ENCODE measurements at regions not wholly inside any gene's neighbourhood (a gene's known extent, or its start where the extent isn't known, plus 50 kb on each side); places are given as distances from the start of the nearest gene placed in this dataset.
"Not testable (repeated sequence)": the region's sequence is repeated elsewhere in the genome, so short reads cannot be mapped to it uniquely, and the experiment has no call there.

DNA sequence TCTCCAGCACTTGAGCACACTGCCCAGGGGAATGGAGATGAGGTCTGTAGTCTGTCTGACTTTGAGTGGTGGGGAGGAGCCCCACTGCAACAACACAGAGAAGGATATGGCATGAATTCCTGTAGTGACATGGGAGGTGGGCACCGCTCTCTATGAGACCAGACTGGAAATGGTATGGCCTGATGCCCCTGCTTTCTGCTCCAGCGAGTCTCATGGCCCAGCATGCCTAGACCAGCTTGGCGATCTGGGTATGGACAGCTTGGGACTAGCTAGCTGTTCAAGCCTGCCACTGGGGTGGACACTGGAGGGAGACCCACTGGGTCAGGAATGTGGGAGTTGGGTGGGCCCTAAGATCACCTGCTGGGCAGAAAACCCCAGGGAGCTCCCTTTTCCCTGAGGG is 477.8 kb upstream of the SEL1L start:
- H3K4me2 ChIP-seq (ENCODE audit: low read length), result no peak overlapping the region
- no peaks in the 10 kb centered on the region for H3K36me3 ChIP-seq (ENCODE audit: insufficient read depth, low read length)
- TF ChIP-seq, protein P1, sequence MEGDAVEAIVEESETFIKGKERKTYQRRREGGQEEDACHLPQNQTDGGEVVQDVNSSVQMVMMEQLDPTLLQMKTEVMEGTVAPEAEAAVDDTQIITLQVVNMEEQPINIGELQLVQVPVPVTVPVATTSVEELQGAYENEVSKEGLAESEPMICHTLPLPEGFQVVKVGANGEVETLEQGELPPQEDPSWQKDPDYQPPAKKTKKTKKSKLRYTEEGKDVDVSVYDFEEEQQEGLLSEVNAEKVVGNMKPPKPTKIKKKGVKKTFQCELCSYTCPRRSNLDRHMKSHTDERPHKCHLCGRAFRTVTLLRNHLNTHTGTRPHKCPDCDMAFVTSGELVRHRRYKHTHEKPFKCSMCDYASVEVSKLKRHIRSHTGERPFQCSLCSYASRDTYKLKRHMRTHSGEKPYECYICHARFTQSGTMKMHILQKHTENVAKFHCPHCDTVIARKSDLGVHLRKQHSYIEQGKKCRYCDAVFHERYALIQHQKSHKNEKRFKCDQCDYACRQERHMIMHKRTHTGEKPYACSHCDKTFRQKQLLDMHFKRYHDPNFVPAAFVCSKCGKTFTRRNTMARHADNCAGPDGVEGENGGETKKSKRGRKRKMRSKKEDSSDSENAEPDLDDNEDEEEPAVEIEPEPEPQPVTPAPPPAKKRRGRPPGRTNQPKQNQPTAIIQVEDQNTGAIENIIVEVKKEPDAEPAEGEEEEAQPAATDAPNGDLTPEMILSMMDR (IDR thresholded peaks at IDR 0.05; ENCODE audit: low read length), result no peak
- no peak for TF ChIP-seq EZH2 (IDR thresholded peaks at IDR 0.05; ENCODE audit: borderline replicate concordance, low read length)
- H2AFZ ChIP-seq (ENCODE audit: low read length), result no peak overlapping the region
- H3K27ac ChIP-seq (ENCODE audit: low read depth, low read length, poor library complexity, severe bottlenecking), result no peak overlapping the region
- no peaks in the 10 kb centered on the region for H3K79me2 ChIP-seq (ENCODE audit: insufficient read depth, low read length)
- no peak overlapping the region for H3K4me3 ChIP-seq (ENCODE audit: low read depth, low read length, poor library complexity, severe bottlenecking)
- H3K9me3 ChIP-seq (ENCODE audit: low read length), result no peaks in the 10 kb centered on the region
- no peaks in the 10 kb centered on the region for H4K20me1 ChIP-seq (ENCODE audit: insufficient read depth, low read length)
- no peaks in the 10 kb centered on the region for H3K4me1 ChIP-seq (ENCODE audit: insufficient read depth, low read length, severe bottlenecking)
- no peaks in the 10 kb centered on the region for H3F3A ChIP-seq (ENCODE audit: insufficient read depth, low read length)
- H3K9ac ChIP-seq (ENCODE audit: low read length), result no peak overlapping the region
- no peaks in the 10 kb centered on the region for H3K27me3 ChIP-seq (ENCODE audit: insufficient read depth, low read length)
- no peaks in the 10 kb centered on the region for H3K9me2 ChIP-seq (ENCODE audit: low read depth, low read length)

DNA sequence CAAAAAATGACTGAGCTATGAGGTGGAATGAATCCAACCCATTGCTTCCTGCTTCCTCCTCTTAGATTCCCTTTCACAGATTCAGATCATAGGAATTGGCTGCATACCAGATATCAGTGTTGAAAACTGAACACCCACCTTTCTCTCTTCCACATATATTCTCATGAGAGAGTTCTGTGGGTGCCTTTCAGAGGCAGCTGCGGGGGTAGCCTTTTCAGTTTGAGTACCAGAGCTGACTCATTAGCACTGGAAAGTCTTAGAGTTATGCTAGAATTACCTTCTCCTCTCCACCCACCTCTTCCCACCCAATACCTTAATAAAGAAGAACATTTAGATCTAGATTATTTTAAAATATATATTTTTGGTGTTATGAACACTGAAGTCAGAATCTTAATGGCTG is 495.4 kb upstream of the SEL1L start:
- no peak overlapping the region for H3K9ac ChIP-seq (ENCODE audit: low read length)
- no peaks in the 10 kb centered on the region for H3K27me3 ChIP-seq (ENCODE audit: insufficient read depth, low read length)
- no peaks in the 10 kb centered on the region for H3K9me2 ChIP-seq (ENCODE audit: low read depth, low read length)
- H3K79me2 ChIP-seq (ENCODE audit: insufficient read depth, low read length), result no peaks in the 10 kb centered on the region
- no peak overlapping the region for H2AFZ ChIP-seq (ENCODE audit: low read length)
- no peaks in the 10 kb centered on the region for H3K36me3 ChIP-seq (ENCODE audit: insufficient read depth, low read length)
- H3K4me2 ChIP-seq (ENCODE audit: low read length), result no peak overlapping the region
- no peaks in the 10 kb centered on the region for H3K9me3 ChIP-seq (ENCODE audit: low read length)
- no peak overlapping the region for H3K27ac ChIP-seq (ENCODE audit: low read depth, low read length, poor library complexity, severe bottlenecking)
- H4K20me1 ChIP-seq (ENCODE audit: insufficient read depth, low read length), result no peaks in the 10 kb centered on the region
- no peaks in the 10 kb centered on the region for H3F3A ChIP-seq (ENCODE audit: insufficient read depth, low read length)
- TF ChIP-seq, protein P1 (IDR thresholded peaks at IDR 0.05; ENCODE audit: low read length), result no peak
- no peak for TF ChIP-seq EZH2 (IDR thresholded peaks at IDR 0.05; ENCODE audit: borderline replicate concordance, low read length)
- H3K4me3 ChIP-seq (ENCODE audit: low read depth, low read length, poor library complexity, severe bottlenecking), result no peak overlapping the region
- H3K4me1 ChIP-seq (ENCODE audit: insufficient read depth, low read length, severe bottlenecking), result no peaks in the 10 kb centered on the region

GRCh38 chr14:82035397-82035796 is 501.7 kb upstream of the SEL1L start:
- no peak overlapping the region for H3K9ac ChIP-seq (ENCODE audit: low read length)
- no peak overlapping the region for H3K4me2 ChIP-seq (ENCODE audit: low read length)
- no peaks in the 10 kb centered on the region for H3K79me2 ChIP-seq (ENCODE audit: insufficient read depth, low read length)
- H3K27me3 ChIP-seq (ENCODE audit: insufficient read depth, low read length), result no peaks in the 10 kb centered on the region
- no peaks in the 10 kb centered on the region for H3K4me1 ChIP-seq (ENCODE audit: insufficient read depth, low read length, severe bottlenecking)
- H3K9me3 ChIP-seq (ENCODE audit: low read length), result no peaks in the 10 kb centered on the region
- no peaks in the 10 kb centered on the region for H4K20me1 ChIP-seq (ENCODE audit: insufficient read depth, low read length)
- no peak overlapping the region for H2AFZ ChIP-seq (ENCODE audit: low read length)
- no peak overlapping the region for H3K4me3 ChIP-seq (ENCODE audit: low read depth, low read length, poor library complexity, severe bottlenecking)
- no peaks in the 10 kb centered on the region for H3K36me3 ChIP-seq (ENCODE audit: insufficient read depth, low read length)
- TF ChIP-seq EZH2 (IDR thresholded peaks at IDR 0.05; ENCODE audit: borderline replicate concordance, low read length), result no peak
- TF ChIP-seq, protein P1 (IDR thresholded peaks at IDR 0.05; ENCODE audit: low read length), result no peak
- H3F3A ChIP-seq (ENCODE audit: insufficient read depth, low read length), result no peaks in the 10 kb centered on the region
- H3K9me2 ChIP-seq (ENCODE audit: low read depth, low read length), result no peaks in the 10 kb centered on the region
- H3K27ac ChIP-seq (ENCODE audit: low read depth, low read length, poor library complexity, severe bottlenecking), result no peak overlapping the region

DNA sequence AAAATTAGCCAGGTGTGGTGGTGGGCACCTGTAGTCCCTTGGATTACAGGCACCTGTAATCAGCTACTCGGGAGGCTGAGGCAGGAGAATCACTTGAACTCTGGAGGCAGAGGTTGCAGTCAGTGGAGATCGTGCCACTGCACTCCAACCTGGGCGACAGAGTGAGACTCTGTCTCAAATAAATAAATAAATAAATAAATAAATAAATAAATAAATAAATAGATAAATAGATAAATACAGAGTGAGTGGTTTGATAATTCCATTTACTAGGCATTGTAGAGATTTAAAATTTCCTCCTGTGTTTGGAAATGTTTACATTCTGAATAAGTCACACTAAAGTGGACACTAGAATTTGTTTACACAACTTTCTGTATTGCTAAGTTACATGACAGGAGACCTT is 504.4 kb upstream of the SEL1L start:
- not testable (repeated sequence) for H3K9me3 ChIP-seq (ENCODE audit: low read length); H3F3A ChIP-seq (ENCODE audit: insufficient read depth, low read length); H3K4me1 ChIP-seq (ENCODE audit: insufficient read depth, low read length, severe bottlenecking); H4K20me1 ChIP-seq (ENCODE audit: insufficient read depth, low read length); H3K9ac ChIP-seq (ENCODE audit: low read length); H3K4me3 ChIP-seq (ENCODE audit: low read depth, low read length, poor library complexity, severe bottlenecking); H3K27me3 ChIP-seq (ENCODE audit: insufficient read depth, low read length); H3K79me2 ChIP-seq (ENCODE audit: insufficient read depth, low read length); H3K4me2 ChIP-seq (ENCODE audit: low read length); H3K36me3 ChIP-seq (ENCODE audit: insufficient read depth, low read length); H3K27ac ChIP-seq (ENCODE audit: low read depth, low read length, poor library complexity, severe bottlenecking); H3K9me2 ChIP-seq (ENCODE audit: low read depth, low read length); H2AFZ ChIP-seq (ENCODE audit: low read length)
